Suprapubic skin (tissue), 4 donors: ENCODE measurements at regions not wholly inside any gene's neighbourhood (a gene's known extent, or its start where the extent isn't known, plus 50 kb on each side); places are given as distances from the start of the nearest gene placed in this dataset.

ENCODE experiments used
- DNase-seq, 2 donors: peaks; one replicate each; pipeline ENCODE4 v3.0.0-alpha.2; 2019; ENCODE audit warnings: low spot score in 2 of 2
- H3K27ac ChIP-seq: fragments of 200-600 bp; sonication (generic); one replicate; pipeline ENCODE4 v1.5.1; 2019
- H3K27me3 ChIP-seq: fragments of 200-600 bp; sonication (generic); one replicate; pipeline ENCODE4 v1.5.1; 2019
- H3K36me3 ChIP-seq: fragments of 200-600 bp; sonication (generic); one replicate; pipeline ENCODE4 v1.5.1; 2019
- H3K4me1 ChIP-seq: fragments of 200-600 bp; sonication (generic); one replicate; pipeline ENCODE4 v1.5.1; 2019
- H3K4me3 ChIP-seq: fragments of 200-600 bp; sonication (generic); one replicate; pipeline ENCODE4 v1.5.1; 2019; ENCODE audit warnings: mild to moderate bottlenecking
- H3K9me3 ChIP-seq: fragments of 200-600 bp; sonication (generic); one replicate; pipeline ENCODE4 v1.5.1; 2019
- EP300 ChIP-seq: sonication (generic); formaldehyde crosslinking; IDR thresholded peaks from one replicate; pipeline ENCODE4 v1.6.1; 2017; ENCODE audit warnings: antibody characterized with exemption
- POLR2A ChIP-seq, 2 donors: fragments of 450-650 bp; IDR thresholded peaks; one replicate each; pipeline ENCODE4 v1.6.1; 2017; ENCODE audit warnings: antibody characterized with exemption in 2 of 2, mild to moderate bottlenecking in 2 of 2, moderate library complexity in 2 of 2
- POLR2AphosphoS5 ChIP-seq, 3 donors: sonication (generic); formaldehyde crosslinking; IDR thresholded peaks; one replicate each; pipeline ENCODE4 v1.6.1; 2017; ENCODE audit warnings: antibody characterized with exemption in 3 of 3
- WGBS: methylation state at CpG from one replicate; pipeline ENCODE4 v1.1.5; 2018; 5-methylcytosine and 5-hydroxymethylcytosine counted together
- TF ChIP-seq, protein P1 (sequence below), 2 donors: fragments of 200-600 bp in 1 of 2; fragments of 450-650 bp in 1 of 2; sonication (generic) in 1 of 2; IDR thresholded peaks; one replicate each; pipeline ENCODE4 v1.5.1; 2016 to 2019; ENCODE audit warnings: antibody characterized with exemption in 2 of 2, mild to moderate bottlenecking in 1 of 2, moderate library complexity in 1 of 2

DNA sequence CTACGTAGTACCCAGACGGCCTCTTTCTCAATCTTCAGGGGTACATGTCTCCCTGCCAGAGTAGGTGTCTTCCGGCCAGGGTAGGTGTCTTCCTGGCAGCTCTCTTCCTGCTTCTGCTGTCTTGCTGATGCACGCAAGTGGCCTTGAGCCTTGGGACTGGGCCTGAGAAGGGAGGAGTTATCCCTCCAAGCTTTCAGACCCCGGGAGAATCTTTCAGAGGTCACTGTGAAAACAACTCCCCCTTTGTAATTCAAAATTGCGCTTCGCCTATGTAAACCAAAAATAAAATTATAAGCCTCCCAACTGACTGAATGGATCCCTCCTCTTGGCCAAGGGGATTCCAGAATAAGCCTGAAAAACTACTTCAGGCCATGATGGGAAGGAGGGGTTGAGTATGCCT is 87.3 kb upstream of the NUDT4 start:
- no peaks in the 10 kb centered on the region for H3K9me3 ChIP-seq
- WGBS = 84% methylated on average over 6 of the region's 7 CpGs

DNA sequence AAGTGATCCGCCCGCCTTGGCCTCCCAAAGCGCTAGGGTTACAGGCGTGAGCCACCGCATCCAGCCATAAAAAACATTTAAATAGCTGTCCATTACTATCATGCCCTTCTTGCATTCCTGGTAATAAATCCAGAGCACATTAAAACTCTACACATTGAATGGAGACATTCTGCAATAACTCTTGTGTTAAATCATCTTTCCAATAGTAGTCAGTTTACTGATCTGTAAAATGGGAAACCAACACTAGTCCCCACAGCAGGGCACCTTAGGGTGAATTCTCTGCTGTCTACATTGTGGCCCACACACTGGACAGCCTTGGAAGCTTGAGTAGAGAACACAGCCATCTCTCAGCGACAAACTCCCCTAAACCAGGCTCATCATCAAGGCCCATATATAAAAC is 85.5 kb upstream of the NUDT4 start:
- TF ChIP-seq EP300 (no peak), POLR2AphosphoS5 (IDR thresholded peaks at IDR 0.05) (no peak), POLR2A (IDR thresholded peaks at IDR 0.05) (no peak)
- TF ChIP-seq, protein P1, sequence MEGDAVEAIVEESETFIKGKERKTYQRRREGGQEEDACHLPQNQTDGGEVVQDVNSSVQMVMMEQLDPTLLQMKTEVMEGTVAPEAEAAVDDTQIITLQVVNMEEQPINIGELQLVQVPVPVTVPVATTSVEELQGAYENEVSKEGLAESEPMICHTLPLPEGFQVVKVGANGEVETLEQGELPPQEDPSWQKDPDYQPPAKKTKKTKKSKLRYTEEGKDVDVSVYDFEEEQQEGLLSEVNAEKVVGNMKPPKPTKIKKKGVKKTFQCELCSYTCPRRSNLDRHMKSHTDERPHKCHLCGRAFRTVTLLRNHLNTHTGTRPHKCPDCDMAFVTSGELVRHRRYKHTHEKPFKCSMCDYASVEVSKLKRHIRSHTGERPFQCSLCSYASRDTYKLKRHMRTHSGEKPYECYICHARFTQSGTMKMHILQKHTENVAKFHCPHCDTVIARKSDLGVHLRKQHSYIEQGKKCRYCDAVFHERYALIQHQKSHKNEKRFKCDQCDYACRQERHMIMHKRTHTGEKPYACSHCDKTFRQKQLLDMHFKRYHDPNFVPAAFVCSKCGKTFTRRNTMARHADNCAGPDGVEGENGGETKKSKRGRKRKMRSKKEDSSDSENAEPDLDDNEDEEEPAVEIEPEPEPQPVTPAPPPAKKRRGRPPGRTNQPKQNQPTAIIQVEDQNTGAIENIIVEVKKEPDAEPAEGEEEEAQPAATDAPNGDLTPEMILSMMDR (IDR thresholded peaks at IDR 0.05) = no peak
- Histone ChIP-seq H3K36me3 (no peaks in the 10 kb centered on the region), H3K27ac (no peak overlapping the region), H3K9me3 (no peaks in the 10 kb centered on the region), H3K4me1 (no peaks in the 10 kb centered on the region), H3K4me3 (no peak overlapping the region), H3K27me3 (no peaks in the 10 kb centered on the region)
- DNase-seq = no peak
- WGBS = 95% methylated on average over 6 of the region's 6 CpGs

More for the DNA sequence above, 87.3 kb upstream of the NUDT4 start:
- H3K27me3 ChIP-seq = no peaks in the 10 kb centered on the region
- TF ChIP-seq POLR2A (IDR thresholded peaks at IDR 0.05) = no peak
- TF ChIP-seq EP300 = no peak
- TF ChIP-seq, protein P1 (IDR thresholded peaks at IDR 0.05) = no peak
- no peak for TF ChIP-seq POLR2AphosphoS5 (IDR thresholded peaks at IDR 0.05)
- H3K4me1 ChIP-seq = no peaks in the 10 kb centered on the region
- H3K27ac ChIP-seq = no peak overlapping the region
- no peaks in the 10 kb centered on the region for H3K36me3 ChIP-seq
- DNase-seq = no peak
- no peak overlapping the region for H3K4me3 ChIP-seq

DNA sequence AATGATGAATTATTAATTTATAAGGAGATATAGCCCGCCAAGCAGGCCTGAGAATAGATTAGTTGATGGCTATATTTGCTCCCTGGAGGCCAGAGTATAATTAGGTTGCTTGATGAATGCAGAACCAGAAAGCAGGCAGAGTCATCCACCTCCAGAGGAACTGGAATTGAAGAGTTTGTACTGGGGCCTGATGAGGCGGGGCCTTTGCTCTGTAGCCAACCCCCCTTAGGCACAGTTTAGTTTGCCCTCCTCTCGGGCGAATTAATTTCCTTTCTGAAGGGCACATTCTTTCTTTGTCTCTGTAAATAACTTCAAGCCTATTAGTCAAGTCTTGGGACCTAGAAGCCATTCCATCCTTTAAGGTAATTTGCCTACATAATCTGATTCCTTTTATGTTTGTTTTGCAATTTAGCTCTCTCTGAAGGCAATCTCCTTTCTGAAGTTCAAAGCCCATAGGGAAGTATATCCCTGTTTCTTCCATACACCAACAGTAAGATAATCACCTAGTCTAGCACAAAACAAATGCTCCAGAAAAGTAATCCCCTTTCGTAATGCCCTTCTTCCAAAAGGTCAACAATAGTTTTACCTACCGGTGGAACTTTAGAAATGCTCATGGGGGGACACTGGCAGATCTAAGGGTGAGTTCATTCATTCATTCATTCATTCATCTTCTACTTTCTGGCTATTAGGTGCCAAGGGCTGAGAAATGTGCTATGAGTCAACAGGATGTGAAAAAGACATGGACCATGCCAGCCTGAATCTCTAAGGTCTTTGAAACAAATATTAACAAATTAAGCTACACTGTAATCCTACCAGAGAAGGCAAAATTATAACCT is 84.8 kb upstream of the NUDT4 start:
- Histone ChIP-seq H3K9me3 (no peaks in the 10 kb centered on the region), H3K27ac (no peak overlapping the region), H3K36me3 (no peaks in the 10 kb centered on the region), H3K27me3 (no peaks in the 10 kb centered on the region), H3K4me3 (no peak overlapping the region), H3K4me1 (no peaks in the 10 kb centered on the region)
- TF ChIP-seq, protein P1 (IDR thresholded peaks at IDR 0.05) = no peak
- TF ChIP-seq POLR2A (IDR thresholded peaks at IDR 0.05) (no peak), EP300 (no peak), POLR2AphosphoS5 (IDR thresholded peaks at IDR 0.05) (no peak)
- 61% methylated on average over 6 of the region's 6 CpGs for WGBS
- no peak for DNase-seq

DNA sequence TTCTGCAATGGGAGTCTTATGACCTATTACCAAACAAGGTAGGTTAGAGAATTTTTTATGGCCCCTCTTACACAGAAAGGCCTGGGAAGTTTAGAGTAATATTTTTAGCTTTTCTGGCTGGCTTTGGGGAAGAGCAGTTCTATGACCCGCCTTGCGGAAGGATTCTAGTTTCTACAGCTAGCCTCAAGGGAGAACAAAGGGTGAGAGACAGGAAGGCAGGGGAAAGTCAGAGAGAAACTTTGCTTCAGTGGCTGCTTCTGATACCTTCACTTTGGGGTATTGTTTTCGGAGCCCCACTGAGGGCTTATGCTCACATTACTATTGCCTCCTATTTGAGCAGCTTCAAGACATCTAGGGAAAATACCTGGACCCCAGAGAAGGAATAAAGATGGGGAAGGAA is 80.7 kb upstream of the NUDT4 start:
- H3K27ac ChIP-seq = no peak overlapping the region
- no peaks in the 10 kb centered on the region for H3K9me3 ChIP-seq
- WGBS = 87% methylated on average over 3 of the region's 3 CpGs

GRCh38 chr12:93297536-93297935 is 80.2 kb upstream of the NUDT4 start:
- no peak overlapping the region for H3K4me3 ChIP-seq
- no peak for DNase-seq
- H3K4me1 ChIP-seq = no peaks in the 10 kb centered on the region
- H3K9me3 ChIP-seq = no peaks in the 10 kb centered on the region
- TF ChIP-seq, protein P1 (IDR thresholded peaks at IDR 0.05) = no peak
- TF ChIP-seq POLR2A (IDR thresholded peaks at IDR 0.05) (no peak), POLR2AphosphoS5 (IDR thresholded peaks at IDR 0.05) (no peak), EP300 (no peak)
- WGBS = 92% methylated on average over 2 of the region's 2 CpGs
- H3K36me3 ChIP-seq = no peaks in the 10 kb centered on the region
- H3K27ac ChIP-seq = no peak overlapping the region
- no peaks in the 10 kb centered on the region for H3K27me3 ChIP-seq

More for the DNA sequence above, 80.7 kb upstream of the NUDT4 start:
- H3K36me3 ChIP-seq = no peaks in the 10 kb centered on the region
- no peaks in the 10 kb centered on the region for H3K27me3 ChIP-seq
- DNase-seq = no peak
- H3K4me1 ChIP-seq = no peaks in the 10 kb centered on the region
- no peak for TF ChIP-seq POLR2A (IDR thresholded peaks at IDR 0.05)
- TF ChIP-seq, protein P1 (IDR thresholded peaks at IDR 0.05) = no peak
- no peak for TF ChIP-seq EP300
- TF ChIP-seq POLR2AphosphoS5 (IDR thresholded peaks at IDR 0.05) = no peak
- no peak overlapping the region for H3K4me3 ChIP-seq
